ENCODE measurements at regions not wholly inside any gene's neighbourhood (a gene's known extent, or its start where the extent isn't known, plus 50 kb on each side); places are given as distances from the start of the nearest gene placed in this dataset.

GRCh38 chr2:196492946-196493345, 146.6 kb upstream of the CCDC150 start:
- Histone ChIP-seq H3K27ac (ENCODE audit: insufficient read depth, low read depth, low read length, poor library complexity, severe bottlenecking) (no peak overlapping the region), H3K9me3 (ENCODE audit: control insufficient read depth, low read length) (no peaks in the 10 kb centered on the region)
- WGBS, 2 experiments = 89 to 92% methylated on average over 3 of the region's 3 CpGs

GRCh38 chr2:196498962-196499361, 140.6 kb upstream of the CCDC150 start:
- Histone ChIP-seq H3K27me3 (ENCODE audit: control insufficient read depth, insufficient read depth, low read length, poor library complexity, severe bottlenecking) (no peaks in the 10 kb centered on the region), H3K36me3 (ENCODE audit: control insufficient read depth, insufficient read depth, low read length) (no peaks in the 10 kb centered on the region), H3K4me1 (ENCODE audit: control insufficient read depth, insufficient read depth, low read length) (no peaks in the 10 kb centered on the region), H3K27ac (ENCODE audit: insufficient read depth, low read depth, low read length, poor library complexity, severe bottlenecking) (no peak overlapping the region), H3K9me3 (ENCODE audit: control insufficient read depth, low read length) (no peaks in the 10 kb centered on the region), H3K4me3 (ENCODE audit: insufficient read depth, low read depth, low read length) (no peak overlapping the region)
- 85 to 100% methylated on average over 2 to 3 of the region's 3 CpGs for WGBS, 2 experiments

More at GRCh38 chr2:196492946-196493345, 146.6 kb upstream of the CCDC150 start:
- Histone ChIP-seq H3K4me1 (ENCODE audit: control insufficient read depth, insufficient read depth, low read length) (no peaks in the 10 kb centered on the region), H3K27me3 (ENCODE audit: control insufficient read depth, insufficient read depth, low read length, poor library complexity, severe bottlenecking) (no peaks in the 10 kb centered on the region), H3K36me3 (ENCODE audit: control insufficient read depth, insufficient read depth, low read length) (no peaks in the 10 kb centered on the region), H3K4me3 (ENCODE audit: insufficient read depth, low read depth, low read length) (no peak overlapping the region)

GRCh38 chr2:196499686-196500085, 139.8 kb upstream of the CCDC150 start:
- Histone ChIP-seq H3K4me1 (ENCODE audit: control insufficient read depth, insufficient read depth, low read length) (no peaks in the 10 kb centered on the region), H3K27me3 (ENCODE audit: control insufficient read depth, insufficient read depth, low read length, poor library complexity, severe bottlenecking) (no peaks in the 10 kb centered on the region), H3K27ac (ENCODE audit: insufficient read depth, low read depth, low read length, poor library complexity, severe bottlenecking) (no peak overlapping the region), H3K4me3 (ENCODE audit: insufficient read depth, low read depth, low read length) (no peak overlapping the region), H3K9me3 (ENCODE audit: control insufficient read depth, low read length) (no peaks in the 10 kb centered on the region), H3K36me3 (ENCODE audit: control insufficient read depth, insufficient read depth, low read length) (no peaks in the 10 kb centered on the region)
- 98 to 100% methylated on average over 2 of the region's 2 CpGs for WGBS, 2 experiments

- no peaks in the 10 kb centered on the region for H3K9me3 ChIP-seq (ENCODE audit: control insufficient read depth, low read length)
- H3K27me3 ChIP-seq (ENCODE audit: control insufficient read depth, insufficient read depth, low read length, poor library complexity, severe bottlenecking) = no peaks in the 10 kb centered on the region
- WGBS, 2 experiments = 88 to 91% methylated on average over 4 of the region's 4 CpGs
- no peak overlapping the region for H3K4me3 ChIP-seq (ENCODE audit: insufficient read depth, low read depth, low read length)
- no peak overlapping the region for H3K27ac ChIP-seq (ENCODE audit: insufficient read depth, low read depth, low read length, poor library complexity, severe bottlenecking)
- H3K4me1 ChIP-seq (ENCODE audit: control insufficient read depth, insufficient read depth, low read length) = no peaks in the 10 kb centered on the region
- no peaks in the 10 kb centered on the region for H3K36me3 ChIP-seq (ENCODE audit: control insufficient read depth, insufficient read depth, low read length)
Measured at GRCh38 chr2:196500686-196501431, 138.7 kb upstream of the CCDC150 start.

DNA sequence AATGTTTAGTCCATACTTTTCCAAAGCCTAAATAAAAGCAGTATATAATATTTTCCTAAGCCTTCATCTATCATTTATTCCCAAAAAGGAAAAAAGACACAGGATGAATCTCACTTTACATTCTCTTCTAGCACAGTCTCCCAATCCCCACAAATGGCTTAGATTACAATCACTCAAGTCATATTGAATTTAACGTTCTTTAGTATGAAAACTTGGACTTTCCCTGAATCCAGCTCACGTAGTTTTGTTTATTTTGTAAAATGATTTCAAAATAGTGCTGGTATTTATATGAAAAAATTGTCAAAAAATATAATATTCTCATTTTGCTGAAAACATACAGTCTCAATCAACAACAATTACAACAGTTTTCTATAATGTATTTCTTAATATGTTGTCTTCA, 137.7 kb upstream of the CCDC150 start:
- WGBS, 2 experiments = 88 to 100% methylated on average over 1 to 2 of the region's 2 CpGs
- H3K9me3 ChIP-seq (ENCODE audit: control insufficient read depth, low read length) = no peaks in the 10 kb centered on the region
- no peaks in the 10 kb centered on the region for H3K36me3 ChIP-seq (ENCODE audit: control insufficient read depth, insufficient read depth, low read length)
- no peaks in the 10 kb centered on the region for H3K4me1 ChIP-seq (ENCODE audit: control insufficient read depth, insufficient read depth, low read length)
- H3K27me3 ChIP-seq (ENCODE audit: control insufficient read depth, insufficient read depth, low read length, poor library complexity, severe bottlenecking) = no peaks in the 10 kb centered on the region
- H3K27ac ChIP-seq (ENCODE audit: insufficient read depth, low read depth, low read length, poor library complexity, severe bottlenecking) = no peak overlapping the region
- H3K4me3 ChIP-seq (ENCODE audit: insufficient read depth, low read depth, low read length) = no peak overlapping the region

DNA sequence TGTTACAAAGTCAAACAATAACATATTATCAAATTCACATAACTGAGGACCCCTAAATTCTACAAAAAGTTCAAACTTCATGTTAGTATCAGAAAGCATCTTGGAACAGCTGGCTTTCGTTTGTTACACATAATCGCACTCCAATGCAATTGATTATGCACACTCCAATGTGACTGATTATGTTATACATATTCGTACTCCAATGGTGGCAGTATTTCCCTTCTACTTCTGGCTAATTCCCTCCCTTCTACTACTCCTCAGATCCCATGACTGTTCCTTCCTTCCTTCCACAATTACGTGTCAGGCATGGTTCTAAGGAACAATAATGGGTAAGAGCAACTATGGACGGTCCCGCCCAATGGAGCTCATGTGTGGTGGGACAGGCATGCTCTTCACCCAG, 137.1 kb upstream of the CCDC150 start:
- Histone ChIP-seq H3K9me3 (ENCODE audit: control insufficient read depth, low read length) (no peaks in the 10 kb centered on the region), H3K27me3 (ENCODE audit: control insufficient read depth, insufficient read depth, low read length, poor library complexity, severe bottlenecking) (no peaks in the 10 kb centered on the region), H3K27ac (ENCODE audit: insufficient read depth, low read depth, low read length, poor library complexity, severe bottlenecking) (no peak overlapping the region), H3K4me3 (ENCODE audit: insufficient read depth, low read depth, low read length) (no peak overlapping the region), H3K36me3 (ENCODE audit: control insufficient read depth, insufficient read depth, low read length) (no peaks in the 10 kb centered on the region), H3K4me1 (ENCODE audit: control insufficient read depth, insufficient read depth, low read length) (no peaks in the 10 kb centered on the region)
- WGBS, 2 experiments = 92 to 93% methylated on average over 6 of the region's 6 CpGs

GRCh38 chr2:196503398-196503797, 136.1 kb upstream of the CCDC150 start:
- H3K9me3 ChIP-seq (ENCODE audit: control insufficient read depth, low read length) = no peaks in the 10 kb centered on the region
- H3K27me3 ChIP-seq (ENCODE audit: control insufficient read depth, insufficient read depth, low read length, poor library complexity, severe bottlenecking) = no peaks in the 10 kb centered on the region
- no peaks in the 10 kb centered on the region for H3K4me1 ChIP-seq (ENCODE audit: control insufficient read depth, insufficient read depth, low read length)
- no peak overlapping the region for H3K27ac ChIP-seq (ENCODE audit: insufficient read depth, low read depth, low read length, poor library complexity, severe bottlenecking)
- no peaks in the 10 kb centered on the region for H3K36me3 ChIP-seq (ENCODE audit: control insufficient read depth, insufficient read depth, low read length)
- no peak overlapping the region for H3K4me3 ChIP-seq (ENCODE audit: insufficient read depth, low read depth, low read length)
- WGBS, 2 experiments = 89 to 92% methylated on average over 4 of the region's 4 CpGs

GRCh38 chr2:196504788-196505187, 134.7 kb upstream of the CCDC150 start:
- Histone ChIP-seq H3K4me3 (ENCODE audit: insufficient read depth, low read depth, low read length) (no peak overlapping the region), H3K27ac (ENCODE audit: insufficient read depth, low read depth, low read length, poor library complexity, severe bottlenecking) (no peak overlapping the region), H3K27me3 (ENCODE audit: control insufficient read depth, insufficient read depth, low read length, poor library complexity, severe bottlenecking) (no peaks in the 10 kb centered on the region), H3K9me3 (ENCODE audit: control insufficient read depth, low read length) (no peaks in the 10 kb centered on the region), H3K4me1 (ENCODE audit: control insufficient read depth, insufficient read depth, low read length) (no peaks in the 10 kb centered on the region), H3K36me3 (ENCODE audit: control insufficient read depth, insufficient read depth, low read length) (no peaks in the 10 kb centered on the region)

DNA sequence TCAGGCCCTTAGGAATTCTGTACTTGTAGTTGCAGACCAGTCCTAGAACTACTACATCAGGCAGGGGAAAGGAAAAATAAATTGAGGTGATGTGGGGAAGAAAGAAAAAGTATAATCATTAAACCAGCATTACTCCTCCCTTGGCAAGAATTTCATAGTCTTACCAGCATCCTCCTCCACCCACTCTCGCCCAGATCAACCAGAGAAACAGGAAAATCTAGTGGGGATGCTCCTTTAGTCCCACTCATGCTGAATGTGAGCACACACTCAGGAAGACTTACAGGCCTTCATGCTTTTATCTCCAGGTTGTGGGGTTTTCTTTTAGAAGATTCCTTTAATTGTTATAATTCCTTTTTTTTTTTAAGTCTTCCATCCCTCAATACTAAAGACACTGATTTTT, 129.3 kb upstream of the CCDC150 start:
- no peaks in the 10 kb centered on the region for H3K36me3 ChIP-seq (ENCODE audit: control insufficient read depth, insufficient read depth, low read length)
- no peak overlapping the region for H3K4me3 ChIP-seq (ENCODE audit: insufficient read depth, low read depth, low read length)
- 90 to 95% methylated on average over 1 of the region's 1 CpG for WGBS, 2 experiments
- H3K9me3 ChIP-seq (ENCODE audit: control insufficient read depth, low read length) = no peaks in the 10 kb centered on the region
- H3K27me3 ChIP-seq (ENCODE audit: control insufficient read depth, insufficient read depth, low read length, poor library complexity, severe bottlenecking) = no peaks in the 10 kb centered on the region
- H3K27ac ChIP-seq (ENCODE audit: insufficient read depth, low read depth, low read length, poor library complexity, severe bottlenecking) = no peak overlapping the region
- H3K4me1 ChIP-seq (ENCODE audit: control insufficient read depth, insufficient read depth, low read length) = no peaks in the 10 kb centered on the region

- 87 to 93% methylated on average over 2 of the region's 3 CpGs for WGBS, 2 experiments
- H3K27me3 ChIP-seq (ENCODE audit: control insufficient read depth, insufficient read depth, low read length, poor library complexity, severe bottlenecking) = no peaks in the 10 kb centered on the region
Measured at GRCh38 chr2:196511258-196512168, 128.0 kb upstream of the CCDC150 start.

More at GRCh38 chr2:196511258-196512168, 128.0 kb upstream of the CCDC150 start:
- Histone ChIP-seq H3K4me3 (ENCODE audit: insufficient read depth, low read depth, low read length) (no peak overlapping the region), H3K27ac (ENCODE audit: insufficient read depth, low read depth, low read length, poor library complexity, severe bottlenecking) (no peak overlapping the region), H3K9me3 (ENCODE audit: control insufficient read depth, low read length) (no peaks in the 10 kb centered on the region), H3K36me3 (ENCODE audit: control insufficient read depth, insufficient read depth, low read length) (no peaks in the 10 kb centered on the region), H3K4me1 (ENCODE audit: control insufficient read depth, insufficient read depth, low read length) (no peaks in the 10 kb centered on the region)

Measured in ectodermal cell (in vitro differentiated cells).